GM19395 (cell line): ENCODE measurements at regions not wholly inside any gene's neighbourhood (a gene's known extent, or its start where the extent isn't known, plus 50 kb on each side); places are given as distances from the start of the nearest gene placed in this dataset.

Experiments used
- ATAC-seq: cut with Tn5 transposase; IDR thresholded peaks from one replicate; pipeline ENCODE4 v1.9.1; 2021; ENCODE audit warnings: mild to moderate bottlenecking, moderate library complexity; ENCODE audit not compliant: unreplicated experiment

DNA sequence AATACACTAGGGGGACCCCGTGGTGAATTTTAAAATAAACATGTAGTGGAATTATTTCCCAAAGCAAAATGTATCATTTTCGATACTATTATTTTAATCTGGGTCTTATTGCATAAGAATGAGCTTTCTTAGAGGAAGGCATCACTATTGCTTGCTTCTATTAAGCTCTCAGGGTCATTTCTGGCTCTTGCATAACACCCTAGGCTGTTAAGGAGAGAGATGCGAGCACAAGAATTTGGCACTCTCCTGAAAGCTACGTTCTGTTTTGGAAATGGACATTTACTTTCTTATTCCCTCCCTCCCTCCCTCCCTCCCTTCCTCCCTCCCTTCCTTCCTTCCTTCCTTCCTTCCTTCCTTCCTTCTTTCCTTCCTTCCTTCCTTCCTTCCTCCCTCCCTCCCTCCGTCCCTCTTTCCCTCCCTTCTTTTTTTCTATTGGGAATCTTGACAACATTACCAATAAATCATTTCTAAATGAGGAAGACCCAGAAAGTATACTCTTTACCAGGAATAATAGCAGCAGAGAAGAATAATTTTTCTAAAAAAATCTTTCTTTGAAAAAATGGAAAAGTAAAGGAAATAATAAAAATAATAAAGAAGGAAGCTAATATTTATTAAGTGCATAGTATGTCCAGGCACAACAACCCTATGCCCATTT is 83.6 kb upstream of the BDNF start:
- no peak for ATAC-seq

DNA sequence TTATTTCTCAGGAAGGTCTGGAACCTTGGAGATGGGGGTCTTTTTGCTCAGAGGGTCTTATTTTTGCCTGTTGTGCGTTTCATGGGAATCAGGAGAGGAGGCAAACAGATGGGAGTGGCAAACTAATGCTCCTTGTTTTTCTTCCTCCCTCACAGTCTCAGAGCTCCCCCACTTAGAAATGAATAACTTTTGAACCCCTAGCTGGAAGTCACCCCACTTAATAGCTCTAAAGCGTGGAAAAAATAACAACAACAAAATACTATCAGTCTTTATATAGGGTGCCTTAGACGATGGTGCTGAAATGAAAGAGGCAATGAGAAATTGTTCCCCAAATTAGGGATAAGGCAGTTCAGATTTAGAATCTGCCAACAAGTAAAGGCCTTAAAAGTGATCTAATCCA is 76.8 kb upstream of the BDNF start:
- ATAC-seq = no peak

DNA sequence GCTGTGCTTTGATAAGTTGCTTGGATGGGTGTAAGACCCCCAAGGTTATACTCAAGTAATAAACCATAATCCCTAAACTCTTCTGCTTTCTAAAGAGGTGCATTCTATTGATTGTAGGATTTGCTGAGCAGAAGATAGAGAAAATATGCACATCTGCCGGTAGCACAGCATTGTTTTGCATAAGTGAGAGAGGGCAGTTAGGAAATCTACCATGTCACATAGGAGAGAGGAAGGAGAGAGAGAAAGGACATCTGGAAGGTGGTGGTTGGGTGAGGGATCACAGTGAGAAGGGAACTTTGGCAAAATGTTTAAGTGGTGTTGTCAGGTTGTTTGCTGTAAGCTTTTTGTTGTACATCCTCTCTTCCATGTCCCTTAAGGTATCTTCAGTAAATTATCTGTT is 73.6 kb upstream of the BDNF start:
- no peak for ATAC-seq

DNA sequence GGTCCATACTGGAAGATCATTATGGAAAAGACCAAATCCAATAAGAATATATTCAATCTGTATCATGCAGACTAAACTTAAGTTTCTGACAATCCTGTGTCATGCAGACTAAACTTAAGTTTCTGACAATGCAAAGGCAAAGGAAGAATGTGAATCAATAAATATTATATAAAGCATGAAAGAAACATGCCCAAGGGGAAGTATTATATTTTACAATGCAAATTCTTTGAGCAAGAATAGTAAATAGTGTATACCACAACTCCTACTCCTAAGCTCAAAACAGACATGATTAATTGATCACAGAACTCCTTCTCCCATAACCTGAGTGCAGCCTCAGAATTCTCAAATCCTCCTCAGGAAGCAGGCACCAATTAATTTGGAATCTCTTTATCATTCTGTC is 71.3 kb upstream of the BDNF start:
- no peak for ATAC-seq

DNA sequence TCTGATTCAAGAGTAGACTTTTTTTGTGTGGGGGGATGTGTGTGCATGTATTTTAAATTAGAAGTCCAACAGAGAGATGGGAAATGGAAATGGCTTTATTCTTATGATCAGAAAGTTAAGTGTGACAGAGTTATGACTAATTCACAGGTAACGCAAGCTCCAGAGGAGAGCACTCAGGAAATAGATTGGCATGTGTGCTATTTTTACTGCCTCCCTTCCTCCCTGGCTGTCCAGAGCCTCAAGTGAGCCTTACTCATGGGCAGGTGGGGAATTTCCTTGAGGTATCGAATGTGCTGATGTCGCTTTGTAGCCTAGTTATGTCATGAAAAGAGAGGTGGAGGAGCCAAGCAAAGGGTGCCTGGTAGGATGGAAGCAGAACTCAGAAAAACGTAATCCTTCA is 70.3 kb upstream of the BDNF start:
- no peak for ATAC-seq

DNA sequence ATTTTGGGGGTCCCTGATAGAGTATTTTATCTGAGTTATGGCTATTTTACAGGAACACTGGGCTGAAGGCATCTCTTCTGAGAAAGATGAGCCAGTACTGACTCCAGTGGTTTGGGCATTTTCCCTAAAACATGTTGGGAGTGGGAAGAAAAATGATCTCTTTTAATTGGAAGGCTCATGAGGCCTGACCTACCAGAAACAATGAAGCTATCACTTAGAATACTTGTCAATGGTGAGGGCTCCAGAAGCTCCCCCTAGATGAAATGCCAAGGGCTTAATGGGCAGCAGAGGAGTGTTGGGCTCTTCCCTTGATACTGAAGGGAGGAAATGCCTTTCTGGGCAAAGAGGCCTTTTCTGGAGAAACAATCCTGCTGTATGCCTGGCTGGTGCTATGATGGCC is 63.5 kb upstream of the BDNF start:
- no peak for ATAC-seq

DNA sequence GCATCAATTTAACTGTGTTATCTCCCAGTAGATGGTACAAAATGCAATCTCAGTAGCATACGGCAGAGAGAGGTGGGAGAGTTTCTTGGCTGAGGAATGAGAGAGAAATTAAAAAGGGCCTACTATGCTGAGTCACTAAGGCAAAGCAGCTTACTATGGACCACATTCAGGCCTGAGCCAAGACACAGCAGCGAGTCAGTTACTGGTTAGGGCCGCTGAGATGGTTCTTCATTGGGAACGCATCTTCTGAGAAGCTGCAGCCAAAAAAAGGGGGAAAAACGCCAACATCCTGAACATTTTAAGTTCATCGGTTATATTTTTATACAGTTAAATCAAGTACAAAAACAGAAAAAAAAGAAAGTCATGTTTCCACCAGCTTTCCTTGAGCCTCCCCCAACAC is 61.1 kb upstream of the BDNF start:
- no peak for ATAC-seq

DNA sequence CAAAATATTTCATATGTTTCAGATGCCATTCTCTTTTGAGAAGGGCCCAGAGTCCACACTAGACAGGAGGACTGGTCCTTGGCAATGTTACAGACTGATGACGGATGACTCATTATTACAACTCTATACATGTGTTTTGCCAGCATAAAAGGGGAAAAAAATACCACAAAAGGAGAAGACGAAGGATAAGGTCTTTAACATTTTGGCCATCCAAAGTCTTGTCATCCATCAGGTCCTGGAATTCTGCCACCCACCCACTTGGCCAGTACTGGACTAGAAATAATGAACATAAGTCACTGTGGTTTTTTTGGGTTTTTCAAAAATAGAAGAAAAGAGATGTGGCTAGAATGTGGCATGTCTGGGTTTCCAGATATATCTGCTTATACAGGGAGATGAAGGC is 57.7 kb upstream of the BDNF start:
- ATAC-seq = no peak

DNA sequence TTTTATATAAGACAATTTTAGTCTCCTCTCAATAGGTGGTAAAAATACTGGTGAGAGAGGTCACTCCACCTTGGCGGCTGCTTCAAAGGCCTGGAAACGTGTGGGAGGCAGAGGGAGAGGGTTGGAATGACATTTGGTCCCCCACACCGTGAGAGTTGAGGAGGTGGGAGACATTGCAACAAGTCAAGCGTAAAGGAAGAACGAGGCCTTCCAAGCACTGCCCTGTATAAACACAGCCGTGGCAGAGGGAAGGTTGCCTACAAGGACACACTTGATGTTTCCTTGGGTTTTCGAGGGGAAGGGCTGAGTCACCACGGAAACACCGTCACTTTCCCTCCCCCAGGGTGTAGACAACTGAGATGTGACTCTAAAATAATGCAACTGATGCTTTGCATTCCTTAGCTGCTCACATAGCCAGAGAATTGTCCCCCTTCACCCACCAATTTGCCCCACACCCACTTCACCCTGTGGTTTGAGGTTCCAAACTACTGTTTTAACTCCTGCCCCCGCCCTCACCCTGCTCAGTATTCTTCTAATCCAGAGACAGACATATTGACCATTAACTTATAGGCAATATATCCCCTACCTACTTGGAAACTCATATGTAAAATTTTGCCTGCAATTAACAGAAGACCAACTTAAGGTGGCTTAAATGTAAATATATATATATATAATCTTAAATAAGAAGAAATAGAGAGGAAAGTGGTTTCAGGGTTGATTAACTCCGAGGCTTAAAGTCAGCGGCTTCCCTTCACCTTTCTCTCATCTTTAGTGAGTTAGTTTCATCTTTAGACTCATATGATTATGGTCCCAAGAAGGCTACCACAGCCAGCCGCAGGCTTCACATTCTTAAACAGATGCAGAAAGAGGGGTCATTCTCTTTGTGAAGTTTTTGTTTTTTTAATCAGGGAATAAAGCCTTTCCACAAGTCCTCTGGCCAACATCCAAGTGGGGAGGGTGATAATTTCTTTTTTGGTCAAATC is 54.1 kb upstream of the BDNF start:
- no peak for ATAC-seq
